ENCODE measurements at regions not wholly inside any gene's neighbourhood (a gene's known extent, or its start where the extent isn't known, plus 50 kb on each side); places are given as distances from the start of the nearest gene placed in this dataset.
"Not testable (repeated sequence)": the region's sequence is repeated elsewhere in the genome, so short reads cannot be mapped to it uniquely, and the experiment has no call there.

GRCh38 chr4:57195622-57196021 is 85.4 kb upstream of the IGFBP7 start:
- Histone ChIP-seq H3K36me3 (ENCODE audit: control insufficient read depth, insufficient read depth, low read length) (no peaks in the 10 kb centered on the region), H3K27me3 (ENCODE audit: control insufficient read depth, insufficient read depth, low read length) (peaks cover 37% of the 10 kb centered on the region), H3K4me3 (ENCODE audit: low read depth, low read length) (no peak overlapping the region)

GRCh38 chr4:57194068-57194611 is 84.0 kb upstream of the IGFBP7 start:
- Histone ChIP-seq H3K36me3 (ENCODE audit: control insufficient read depth, insufficient read depth, low read length) (no peaks in the 10 kb centered on the region), H3K9me3 (ENCODE audit: control insufficient read depth, insufficient read depth, low read length) (no peaks in the 10 kb centered on the region), H3K27me3 (ENCODE audit: control insufficient read depth, insufficient read depth, low read length) (peaks cover 49% of the 10 kb centered on the region), H3K4me3 (ENCODE audit: low read depth, low read length) (peak overlapping the region; percentile 30), H3K4me1 (ENCODE audit: control insufficient read depth, insufficient read depth, low read length) (peaks cover 33% of the 10 kb centered on the region), H3K9ac (ENCODE audit: low read depth, low read length) (no peak overlapping the region)

More at GRCh38 chr4:57195622-57196021, 85.4 kb upstream of the IGFBP7 start:
- Histone ChIP-seq H3K9ac (ENCODE audit: low read depth, low read length) (no peak overlapping the region), H3K4me1 (ENCODE audit: control insufficient read depth, insufficient read depth, low read length) (peaks cover 28% of the 10 kb centered on the region), H3K9me3 (ENCODE audit: control insufficient read depth, insufficient read depth, low read length) (no peaks in the 10 kb centered on the region)

DNA sequence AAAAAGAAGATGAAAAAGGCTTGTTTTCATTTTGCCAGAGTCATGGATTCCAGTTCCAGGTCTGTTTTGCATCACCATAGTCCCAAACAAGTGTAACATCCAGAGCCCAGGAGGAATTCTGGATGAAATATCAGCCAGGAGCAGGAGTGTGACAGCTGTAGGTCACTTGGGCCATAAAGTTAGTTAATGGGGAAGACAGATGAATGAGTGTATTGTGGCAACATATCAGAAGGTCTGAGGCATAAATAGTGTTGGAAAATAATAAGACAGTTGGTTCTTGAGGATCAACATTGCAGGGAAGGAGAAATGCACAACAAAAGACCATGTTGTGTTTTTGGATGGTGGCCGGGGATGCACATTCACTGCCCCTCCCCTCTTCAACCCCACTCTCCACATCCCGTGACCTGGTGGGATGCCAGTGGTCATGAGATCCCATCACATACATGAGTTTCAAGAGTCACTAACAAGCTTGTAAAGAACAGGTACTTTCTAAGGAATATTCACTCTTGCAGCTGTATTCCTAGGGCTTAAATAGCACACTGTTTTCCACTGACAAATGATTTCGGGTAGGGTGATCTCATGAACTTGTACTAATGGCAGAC is 83.1 kb upstream of the IGFBP7 start:
- Histone ChIP-seq H3K9me3 (ENCODE audit: control insufficient read depth, insufficient read depth, low read length) (no peaks in the 10 kb centered on the region), H3K4me1 (ENCODE audit: control insufficient read depth, insufficient read depth, low read length) (peaks cover 33% of the 10 kb centered on the region), H3K27me3 (ENCODE audit: control insufficient read depth, insufficient read depth, low read length) (peaks cover 52% of the 10 kb centered on the region), H3K4me3 (ENCODE audit: low read depth, low read length) (no peak overlapping the region), H3K9ac (ENCODE audit: low read depth, low read length) (no peak overlapping the region), H3K36me3 (ENCODE audit: control insufficient read depth, insufficient read depth, low read length) (no peaks in the 10 kb centered on the region)

- H3K9me3 ChIP-seq (ENCODE audit: control insufficient read depth, insufficient read depth, low read length): no peaks in the 10 kb centered on the region
- H3K27me3 ChIP-seq (ENCODE audit: control insufficient read depth, insufficient read depth, low read length): peaks cover 51% of the 10 kb centered on the region
- no peak overlapping the region for H3K4me3 ChIP-seq (ENCODE audit: low read depth, low read length)
- peaks cover 43% of the 10 kb centered on the region for H3K4me1 ChIP-seq (ENCODE audit: control insufficient read depth, insufficient read depth, low read length)
- no peaks in the 10 kb centered on the region for H3K36me3 ChIP-seq (ENCODE audit: control insufficient read depth, insufficient read depth, low read length)
- no peak overlapping the region for H3K9ac ChIP-seq (ENCODE audit: low read depth, low read length)
These were observed 81.4 kb upstream of the IGFBP7 start for GRCh38 chr4:57191523-57192034.

GRCh38 chr4:57190601-57191481 is 80.7 kb upstream of the IGFBP7 start:
- peaks cover 50% of the 10 kb centered on the region for H3K4me1 ChIP-seq (ENCODE audit: control insufficient read depth, insufficient read depth, low read length)
- no peak overlapping the region for H3K9ac ChIP-seq (ENCODE audit: low read depth, low read length)
- H3K27me3 ChIP-seq (ENCODE audit: control insufficient read depth, insufficient read depth, low read length): peaks cover 49% of the 10 kb centered on the region
- H3K4me3 ChIP-seq (ENCODE audit: low read depth, low read length): no peak overlapping the region
- no peaks in the 10 kb centered on the region for H3K9me3 ChIP-seq (ENCODE audit: control insufficient read depth, insufficient read depth, low read length)
- no peaks in the 10 kb centered on the region for H3K36me3 ChIP-seq (ENCODE audit: control insufficient read depth, insufficient read depth, low read length)

- Histone ChIP-seq H3K4me1 (ENCODE audit: control insufficient read depth, insufficient read depth, low read length) (peaks cover 38% of the 10 kb centered on the region), H3K27me3 (ENCODE audit: control insufficient read depth, insufficient read depth, low read length) (peaks cover 27% of the 10 kb centered on the region), H3K9ac (ENCODE audit: low read depth, low read length) (no peak overlapping the region), H3K4me3 (ENCODE audit: low read depth, low read length) (no peak overlapping the region), H3K36me3 (ENCODE audit: control insufficient read depth, insufficient read depth, low read length) (no peaks in the 10 kb centered on the region), H3K9me3 (ENCODE audit: control insufficient read depth, insufficient read depth, low read length) (no peaks in the 10 kb centered on the region)
These were observed 77.1 kb upstream of the IGFBP7 start for GRCh38 chr4:57187246-57187645.

- no peaks in the 10 kb centered on the region for H3K9me3 ChIP-seq (ENCODE audit: control insufficient read depth, insufficient read depth, low read length)
- peaks cover 21% of the 10 kb centered on the region for H3K4me1 ChIP-seq (ENCODE audit: control insufficient read depth, insufficient read depth, low read length)
- H3K4me3 ChIP-seq (ENCODE audit: low read depth, low read length): no peak overlapping the region
- no peak overlapping the region for H3K9ac ChIP-seq (ENCODE audit: low read depth, low read length)
- peaks cover 11% of the 10 kb centered on the region for H3K27me3 ChIP-seq (ENCODE audit: control insufficient read depth, insufficient read depth, low read length)
- H3K36me3 ChIP-seq (ENCODE audit: control insufficient read depth, insufficient read depth, low read length): no peaks in the 10 kb centered on the region
These were observed 74.3 kb upstream of the IGFBP7 start for GRCh38 chr4:57184378-57185029.

DNA sequence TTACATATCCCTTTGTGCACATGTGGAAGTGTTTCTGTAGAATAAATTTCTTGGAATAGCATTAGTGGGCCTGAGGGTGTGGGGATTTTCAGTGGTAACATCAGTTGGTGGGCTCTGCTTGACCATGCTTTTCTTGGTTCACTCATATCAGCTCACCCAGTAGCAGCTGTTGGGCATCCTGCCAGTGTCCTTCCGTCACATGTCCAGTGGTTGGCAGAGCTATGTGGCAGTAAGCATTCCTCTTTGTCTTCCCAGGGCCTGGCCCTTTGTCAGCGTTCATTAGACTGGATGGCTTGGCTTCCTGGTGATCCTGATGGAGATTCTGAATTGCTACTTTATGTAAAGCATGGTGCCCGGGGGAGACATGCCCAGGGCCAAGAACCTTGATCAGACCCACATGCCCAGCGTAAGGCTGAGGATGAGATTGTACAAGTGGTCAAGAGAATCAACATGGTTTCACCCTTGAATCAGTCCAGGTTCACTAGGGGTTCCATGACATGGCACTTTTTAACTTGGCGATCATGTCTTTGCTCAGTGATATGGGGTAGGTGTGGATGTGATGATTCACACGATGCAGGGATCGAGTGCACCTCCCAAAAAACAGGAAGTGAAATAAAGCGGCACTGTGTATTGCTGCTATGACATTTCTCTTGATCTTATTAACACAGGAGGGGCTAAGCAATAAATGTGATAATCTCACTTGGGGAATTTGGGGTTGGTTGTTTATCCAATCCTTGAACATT is 72.1 kb upstream of the IGFBP7 start:
- Histone ChIP-seq H3K9me3 (ENCODE audit: control insufficient read depth, insufficient read depth, low read length) (no peaks in the 10 kb centered on the region), H3K4me3 (ENCODE audit: low read depth, low read length) (no peak overlapping the region), H3K36me3 (ENCODE audit: control insufficient read depth, insufficient read depth, low read length) (no peaks in the 10 kb centered on the region), H3K9ac (ENCODE audit: low read depth, low read length) (no peak overlapping the region), H3K4me1 (ENCODE audit: control insufficient read depth, insufficient read depth, low read length) (peaks cover 14% of the 10 kb centered on the region), H3K27me3 (ENCODE audit: control insufficient read depth, insufficient read depth, low read length) (no peaks in the 10 kb centered on the region)

DNA sequence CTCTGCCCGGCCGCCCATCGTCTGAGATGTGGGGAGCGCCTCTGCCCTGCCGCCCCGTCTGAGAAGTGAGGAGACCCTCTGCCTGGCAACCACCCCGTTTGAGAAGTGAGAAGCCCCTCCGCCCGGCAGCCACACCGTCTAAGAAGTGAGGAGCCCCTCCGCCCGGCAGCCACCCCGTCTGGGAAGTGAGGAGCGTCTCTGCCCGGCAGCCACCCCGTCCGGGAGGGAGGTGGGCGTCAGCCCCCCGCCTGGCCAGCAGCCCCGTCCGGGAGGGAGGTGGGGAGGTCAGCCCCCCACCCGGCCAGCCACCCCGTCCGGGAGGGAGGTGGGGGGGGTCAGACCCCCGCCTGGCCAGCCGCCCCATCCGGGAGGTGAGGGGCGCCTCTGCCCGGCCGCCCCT is 63.0 kb upstream of the IGFBP7 start:
- not testable (repeated sequence) for H3K9ac ChIP-seq (ENCODE audit: low read depth, low read length); H3K4me1 ChIP-seq (ENCODE audit: control insufficient read depth, insufficient read depth, low read length); H3K9me3 ChIP-seq (ENCODE audit: control insufficient read depth, insufficient read depth, low read length)

GRCh38 chr4:57172065-57172464 is 61.9 kb upstream of the IGFBP7 start:
- Histone ChIP-seq H3K27me3 (ENCODE audit: control insufficient read depth, insufficient read depth, low read length) (no peaks in the 10 kb centered on the region), H3K4me3 (ENCODE audit: low read depth, low read length) (no peak overlapping the region), H3K4me1 (ENCODE audit: control insufficient read depth, insufficient read depth, low read length) (peaks cover 3% of the 10 kb centered on the region), H3K9me3 (ENCODE audit: control insufficient read depth, insufficient read depth, low read length) (no peaks in the 10 kb centered on the region), H3K9ac (ENCODE audit: low read depth, low read length) (no peak overlapping the region), H3K36me3 (ENCODE audit: control insufficient read depth, insufficient read depth, low read length) (no peaks in the 10 kb centered on the region)

More for the DNA sequence above, 63.0 kb upstream of the IGFBP7 start:
- not testable (repeated sequence) for H3K36me3 ChIP-seq (ENCODE audit: control insufficient read depth, insufficient read depth, low read length); H3K27me3 ChIP-seq (ENCODE audit: control insufficient read depth, insufficient read depth, low read length); H3K4me3 ChIP-seq (ENCODE audit: low read depth, low read length)

GRCh38 chr4:57168982-57169381 is 58.8 kb upstream of the IGFBP7 start:
- no peaks in the 10 kb centered on the region for H3K9me3 ChIP-seq (ENCODE audit: control insufficient read depth, insufficient read depth, low read length)
- H3K4me1 ChIP-seq (ENCODE audit: control insufficient read depth, insufficient read depth, low read length): peaks cover 3% of the 10 kb centered on the region
- H3K27me3 ChIP-seq (ENCODE audit: control insufficient read depth, insufficient read depth, low read length): peaks cover 10% of the 10 kb centered on the region
- no peaks in the 10 kb centered on the region for H3K36me3 ChIP-seq (ENCODE audit: control insufficient read depth, insufficient read depth, low read length)
- H3K9ac ChIP-seq (ENCODE audit: low read depth, low read length): no peak overlapping the region
- H3K4me3 ChIP-seq (ENCODE audit: low read depth, low read length): no peak overlapping the region

Data from iPS-15b (cell line).